Heart left ventricle (tissue), 16 donors: ENCODE measurements at regions not wholly inside any gene's neighbourhood (a gene's known extent, or its start where the extent isn't known, plus 50 kb on each side); places are given as distances from the start of the nearest gene placed in this dataset.

Experiments
- ATAC-seq, 4 donors: fragments of 200-7000 bp; cut with Tn5 transposase; one replicate each; pipeline ENCODE4 v1.9.1; 2020 to 2022; ENCODE audit warnings: moderate library complexity in 4 of 4, mild to moderate bottlenecking in 3 of 4, moderate number of reproducible peaks in 1 of 4
- DNase-seq, 5 donors: peaks; one replicate each; pipeline ENCODE4 v3.0.0-alpha.2; 2020
- H3K27ac ChIP-seq, 12 donors: fragments of 200-600 bp; sonication (generic) in 4 of 12; one replicate each; pipeline versions ENCODE4 v1.5.0 to v1.8.0; 2016 to 2022; ENCODE audit warnings: mild to moderate bottlenecking in 2 of 12
- H3K27me3 ChIP-seq, 9 donors: fragments of 200-600 bp; sonication (generic) in 2 of 9; one replicate each; pipeline versions ENCODE4 v1.5.1 to v1.8.0; 2016 to 2022; ENCODE audit warnings: mild to moderate bottlenecking in 3 of 9
- H3K36me3 ChIP-seq, 9 donors: fragments of 200-600 bp; sonication (generic) in 2 of 9; one replicate each; pipeline versions ENCODE4 v1.5.0 to v1.8.0; 2018 to 2022; ENCODE audit warnings: mild to moderate bottlenecking in 2 of 9
- H3K4me1 ChIP-seq, 12 donors: fragments of 200-600 bp; sonication (generic) in 4 of 12; one replicate each; pipeline versions ENCODE4 v1.5.0 to v1.8.0; 2016 to 2022; ENCODE audit warnings: mild to moderate bottlenecking in 3 of 12
- H3K4me3 ChIP-seq, 12 donors: fragments of 200-600 bp; sonication (generic) in 4 of 12; one replicate each; pipeline versions ENCODE4 v1.5.0 to v1.8.0; 2017 to 2022; ENCODE audit warnings: mild to moderate bottlenecking in 9 of 12, moderate library complexity in 4 of 12
- H3K9me3 ChIP-seq, 12 donors: fragments of 200-600 bp; sonication (generic) in 4 of 12; one replicate each; pipeline versions ENCODE4 v1.5.0 to v1.8.0; 2016 to 2022; ENCODE audit warnings: mild to moderate bottlenecking in 1 of 12
- POLR2A ChIP-seq, 2 donors: fragments of 450-650 bp; IDR thresholded peaks; one replicate each; pipeline ENCODE4 v1.6.1; 2017; ENCODE audit warnings: antibody characterized with exemption in 2 of 2, mild to moderate bottlenecking in 2 of 2, moderate library complexity in 2 of 2
- WGBS, 4 donors: extraction: QIAGEN DNeasy Blood & Tissue Kit in 2 of 4; methylation state at CpG; one replicate each; pipeline versions ENCODE4 v1.1.5 to v1.1.7; 2013 to 2018; 5-methylcytosine and 5-hydroxymethylcytosine counted together
- intact Hi-C, 10 donors: fragments of 100-400 bp; cut with DNase I; formaldehyde crosslinking; loops; one replicate each; pipeline versions ENCODE4 v1.11.1 to v1.14.2; 2022
- TF ChIP-seq, protein P1 (sequence below), 12 donors: fragments of 200-600 bp; sonication (generic) in 4 of 12; IDR thresholded peaks; one replicate each; pipeline versions ENCODE4 v1.5.0 to v1.8.0; 2018 to 2022; ENCODE audit warnings: antibody characterized with exemption in 12 of 12, mild to moderate bottlenecking in 5 of 12
- donor health status: ischemic (EF 13 %, LVEDD 7.1; RV severe dilation, severe dysfunction).
- donor health status: healthy with polysubstance abuse.
- donor health status: DM: no; HTN: yes; CAD: no.
- donor health status: DM: no; HTN: no; CAD: no.
- donor health status: ischemic (EF 25% LVEDD 6.9; RV normal size, moderate dysfunction).
- donor health status: ischemic (EF 25% LVEDD 5.7; RV mildly dilated, moderate dysfunction).
- donor health status: healthy.
- donor health status: DM: yes; HTN: yes; CAD: no.
- donor health status: ischemic (EF 35%, LVEDD 5.7; RV mildly dilated, moderate dysfunction).
- donor health status: nonischemic (EF 11% LVEDD 7.7; RV severe dilation, severe dysfunction).
- donor health status: DM: yes; HTN: yes; CAD: no.
- donor health status: PGD.
- donor health status: ischemic (EF 29% LVEDD 5.4; RV normal size, mild dysfunction).
- donor health status: nonischemic (EF 23%, LVEDD 6.1; RV moderate dilation, normal function).

DNA sequence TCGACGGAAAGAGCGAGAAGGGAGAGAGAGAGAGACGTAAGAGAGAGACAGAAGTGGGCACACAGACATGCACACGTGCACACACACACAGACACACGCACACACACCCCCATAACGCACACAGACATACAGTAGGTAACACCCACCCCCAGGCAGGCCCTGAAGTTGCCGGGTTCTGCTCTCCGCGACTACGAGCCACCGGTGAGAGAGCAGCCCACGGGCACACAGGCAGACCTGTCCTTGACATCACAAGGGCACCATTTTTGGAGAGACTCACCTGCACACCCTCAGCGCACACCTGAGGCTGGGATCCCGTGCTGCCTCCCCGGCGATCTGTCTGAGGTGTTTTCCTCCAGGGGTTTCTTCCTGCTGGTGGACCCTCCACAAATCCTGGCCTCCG is 1171.0 kb upstream of the PCDH10 start:
- Histone ChIP-seq H3K4me1 (no peaks in the 10 kb centered on the region), H3K4me3 (no peak overlapping the region), H3K27me3 (no peaks in the 10 kb centered on the region), H3K9me3 (peaks cover 0 to 26% (median 10%) of the 10 kb centered on the region in 12 donors), H3K36me3 (no peaks in the 10 kb centered on the region), H3K27ac (no peak overlapping the region)
- ATAC-seq (no peak), DNase-seq (no peak)
- no peak for TF ChIP-seq POLR2A (IDR thresholded peaks at IDR 0.05)
- TF ChIP-seq, protein P1, sequence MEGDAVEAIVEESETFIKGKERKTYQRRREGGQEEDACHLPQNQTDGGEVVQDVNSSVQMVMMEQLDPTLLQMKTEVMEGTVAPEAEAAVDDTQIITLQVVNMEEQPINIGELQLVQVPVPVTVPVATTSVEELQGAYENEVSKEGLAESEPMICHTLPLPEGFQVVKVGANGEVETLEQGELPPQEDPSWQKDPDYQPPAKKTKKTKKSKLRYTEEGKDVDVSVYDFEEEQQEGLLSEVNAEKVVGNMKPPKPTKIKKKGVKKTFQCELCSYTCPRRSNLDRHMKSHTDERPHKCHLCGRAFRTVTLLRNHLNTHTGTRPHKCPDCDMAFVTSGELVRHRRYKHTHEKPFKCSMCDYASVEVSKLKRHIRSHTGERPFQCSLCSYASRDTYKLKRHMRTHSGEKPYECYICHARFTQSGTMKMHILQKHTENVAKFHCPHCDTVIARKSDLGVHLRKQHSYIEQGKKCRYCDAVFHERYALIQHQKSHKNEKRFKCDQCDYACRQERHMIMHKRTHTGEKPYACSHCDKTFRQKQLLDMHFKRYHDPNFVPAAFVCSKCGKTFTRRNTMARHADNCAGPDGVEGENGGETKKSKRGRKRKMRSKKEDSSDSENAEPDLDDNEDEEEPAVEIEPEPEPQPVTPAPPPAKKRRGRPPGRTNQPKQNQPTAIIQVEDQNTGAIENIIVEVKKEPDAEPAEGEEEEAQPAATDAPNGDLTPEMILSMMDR (IDR thresholded peaks at IDR 0.05) = no peak
- intact Hi-C loops = no loop called here
- WGBS, 4 donors = 94 to 96% (median 96%) methylated on average over 17 to 18 of the region's 18 CpGs

DNA sequence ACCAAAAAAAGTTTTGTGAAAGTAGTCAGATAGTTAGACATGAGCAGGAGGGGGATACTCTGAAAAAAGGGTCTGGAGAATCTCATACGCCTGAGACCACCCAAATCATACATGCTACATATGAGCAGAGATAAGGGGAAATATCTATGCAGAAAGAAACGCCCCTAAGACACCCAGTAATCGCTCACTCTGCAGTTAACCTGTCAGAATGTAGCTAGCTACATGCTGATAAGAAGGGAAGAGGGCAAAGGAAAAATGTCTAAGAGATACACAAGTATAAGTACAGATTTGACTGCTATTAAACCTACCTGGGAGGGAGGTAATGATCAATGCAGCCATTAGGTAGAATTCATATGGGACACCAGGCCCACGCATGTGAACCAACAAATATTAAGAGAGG is 1159.5 kb upstream of the PCDH10 start:
- no peak overlapping the region for H3K27ac ChIP-seq
- no peaks in the 10 kb centered on the region for H3K27me3 ChIP-seq
- TF ChIP-seq, protein P1 (IDR thresholded peaks at IDR 0.05) = no peak
- no peak for TF ChIP-seq POLR2A (IDR thresholded peaks at IDR 0.05)
- no peak overlapping the region for H3K4me3 ChIP-seq
- DNase-seq (no peak), ATAC-seq (no peak)
- no peaks in the 10 kb centered on the region for H3K4me1 ChIP-seq
- 33 to 48% (median 43%) methylated on average over 4 of the region's 4 CpGs for WGBS, 4 donors
- intact Hi-C loops = no loop called here
- no peaks in the 10 kb centered on the region for H3K9me3 ChIP-seq
- H3K36me3 ChIP-seq = no peaks in the 10 kb centered on the region

GRCh38 chr4:132001542-132001941 is 1147.6 kb upstream of the PCDH10 start:
- ATAC-seq = no peak
- Histone ChIP-seq H3K27ac (no peak overlapping the region), H3K9me3 (no peaks in the 10 kb centered on the region), H3K4me1 (no peaks in the 10 kb centered on the region), H3K36me3 (no peaks in the 10 kb centered on the region), H3K4me3 (no peak overlapping the region), H3K27me3 (no peaks in the 10 kb centered on the region)
- no peak for DNase-seq
- TF ChIP-seq POLR2A (IDR thresholded peaks at IDR 0.05) = no peak
- TF ChIP-seq, protein P1 (IDR thresholded peaks at IDR 0.05) = no peak
- intact Hi-C loops = no loop called here
- 77 to 78% (median 78%) methylated on average over 4 of the region's 4 CpGs for WGBS, 4 donors

DNA sequence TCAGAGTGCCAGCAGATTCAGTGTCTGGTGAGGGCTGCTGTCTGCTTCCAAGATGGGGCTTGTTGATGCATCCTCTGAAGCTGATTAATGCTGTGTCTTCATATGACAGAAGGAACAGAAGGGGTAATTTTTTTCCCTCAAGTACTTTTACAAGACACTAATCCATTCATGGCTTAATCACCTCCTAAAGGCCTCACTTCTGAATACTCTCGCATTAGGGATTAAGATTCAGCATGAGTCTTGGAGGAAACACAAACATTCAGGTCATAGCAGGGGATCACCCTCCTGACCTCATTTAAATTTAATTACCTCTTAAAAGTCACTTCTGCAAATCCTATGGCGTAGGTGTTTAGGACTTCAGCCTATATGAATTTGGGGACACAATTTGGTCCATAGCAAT is 1145.5 kb upstream of the PCDH10 start:
- H3K4me1 ChIP-seq = no peaks in the 10 kb centered on the region
- no peak for ATAC-seq
- TF ChIP-seq, protein P1 (IDR thresholded peaks at IDR 0.05) = no peak
- no peak for TF ChIP-seq POLR2A (IDR thresholded peaks at IDR 0.05)
- no peak for DNase-seq
- H3K4me3 ChIP-seq = no peak overlapping the region
- 42 to 91% (median 72%) methylated on average over 2 of the region's 2 CpGs for WGBS, 4 donors
- intact Hi-C loops = no loop called here
- no peaks in the 10 kb centered on the region for H3K36me3 ChIP-seq
- no peaks in the 10 kb centered on the region for H3K9me3 ChIP-seq
- no peaks in the 10 kb centered on the region for H3K27me3 ChIP-seq
- H3K27ac ChIP-seq = no peak overlapping the region
